NCI-H1048 (cell line): ENCODE measurements at regions not wholly inside any gene's neighbourhood (a gene's known extent, or its start where the extent isn't known, plus 50 kb on each side); places are given as distances from the start of the nearest gene placed in this dataset.
"Not testable (repeated sequence)": the region's sequence is repeated elsewhere in the genome, so short reads cannot be mapped to it uniquely, and the experiment has no call there.

Experiments used
- DNase-seq: peaks from one replicate; lab custom pipeline; 2025; lab: John Stamatoyannopoulos, UW

- no peak for DNase-seq
These were observed 1037.1 kb upstream of the NUDT12 start for GRCh38 chr5:104599726-104600125.

GRCh38 chr5:104598285-104598684 lies 1035.7 kb upstream of the NUDT12 start:
- DNase-seq: no peak

- DNase-seq: no peak
These were observed 1032.3 kb upstream of the NUDT12 start for GRCh38 chr5:104594850-104595249.

- no peak for DNase-seq
These were observed 1014.1 kb upstream of the NUDT12 start for GRCh38 chr5:104576677-104577076.

- no peak for DNase-seq
These were observed 1011.5 kb upstream of the NUDT12 start for GRCh38 chr5:104573949-104574709.

GRCh38 chr5:104569621-104570020 lies 1007.0 kb upstream of the NUDT12 start:
- DNase-seq: no peak

GRCh38 chr5:104564530-104564929 lies 1001.9 kb upstream of the NUDT12 start:
- DNase-seq: no peak

- DNase-seq: no peak
These were observed 994.4 kb upstream of the NUDT12 start for GRCh38 chr5:104556957-104557356.

GRCh38 chr5:104551628-104552027 lies 989.0 kb upstream of the NUDT12 start:
- no peak for DNase-seq

GRCh38 chr5:104546871-104547270 lies 984.3 kb upstream of the NUDT12 start:
- not testable (repeated sequence) for DNase-seq

GRCh38 chr5:104541141-104541785 lies 978.7 kb upstream of the NUDT12 start:
- DNase-seq: no peak

GRCh38 chr5:104540448-104540847 lies 977.9 kb upstream of the NUDT12 start:
- peak; percentile 7 for DNase-seq

GRCh38 chr5:104539618-104540350 lies 977.2 kb upstream of the NUDT12 start:
- DNase-seq: no peak

- no peak for DNase-seq
These were observed 976.1 kb upstream of the NUDT12 start for GRCh38 chr5:104538734-104539133.

GRCh38 chr5:104533498-104533897 lies 970.9 kb upstream of the NUDT12 start:
- no peak for DNase-seq

GRCh38 chr5:104526866-104527265 lies 964.3 kb upstream of the NUDT12 start:
- DNase-seq: no peak

GRCh38 chr5:104513640-104514072 lies 951.1 kb upstream of the NUDT12 start:
- no peak for DNase-seq

- no peak for DNase-seq
These were observed 950.6 kb upstream of the NUDT12 start for GRCh38 chr5:104513121-104513602.

GRCh38 chr5:104512063-104512825 lies 949.7 kb upstream of the NUDT12 start:
- no peak for DNase-seq

GRCh38 chr5:104498281-104498680 lies 935.7 kb upstream of the NUDT12 start:
- no peak for DNase-seq

GRCh38 chr5:104494083-104494482 lies 931.5 kb upstream of the NUDT12 start:
- no peak for DNase-seq

- no peak for DNase-seq
These were observed 910.2 kb upstream of the NUDT12 start for GRCh38 chr5:104472811-104473210.
